Heart left ventricle (tissue), 13 donors: ENCODE measurements at regions not wholly inside any gene's neighbourhood (a gene's known extent, or its start where the extent isn't known, plus 50 kb on each side); places are given as distances from the start of the nearest gene placed in this dataset.

Experiments
- CTCF ChIP-seq, 12 donors: fragments of 200-600 bp; sonication (generic) in 4 of 12; IDR thresholded peaks; one replicate each; pipeline versions ENCODE4 v1.5.0 to v1.8.0; 2018 to 2022; ENCODE audit warnings: antibody characterized with exemption in 12 of 12, mild to moderate bottlenecking in 5 of 12
- POLR2A ChIP-seq, 2 donors: fragments of 450-650 bp; IDR thresholded peaks; one replicate each; pipeline ENCODE4 v1.6.1; 2017; ENCODE audit warnings: antibody characterized with exemption in 2 of 2, mild to moderate bottlenecking in 2 of 2, moderate library complexity in 2 of 2
- donor health status: ischemic (EF 13 %, LVEDD 7.1; RV severe dilation, severe dysfunction).
- donor health status: DM: no; HTN: yes; CAD: no.
- donor health status: DM: no; HTN: no; CAD: no.
- donor health status: ischemic (EF 25% LVEDD 6.9; RV normal size, moderate dysfunction).
- donor health status: ischemic (EF 25% LVEDD 5.7; RV mildly dilated, moderate dysfunction).
- donor health status: ischemic (EF 35%, LVEDD 5.7; RV mildly dilated, moderate dysfunction).
- donor health status: nonischemic (EF 11% LVEDD 7.7; RV severe dilation, severe dysfunction).
- donor health status: DM: yes; HTN: yes; CAD: no.
- donor health status: PGD.
- donor health status: ischemic (EF 29% LVEDD 5.4; RV normal size, mild dysfunction).
- donor health status: nonischemic (EF 23%, LVEDD 6.1; RV moderate dilation, normal function).

GRCh38 chr2:184520441-184520840, 77.9 kb upstream of the ZNF804A start:
- TF ChIP-seq CTCF (IDR thresholded peaks at IDR 0.05) (no peak), POLR2A (IDR thresholded peaks at IDR 0.05) (no peak)
